GM10266 (cell line): ENCODE measurements at regions not wholly inside any gene's neighbourhood (a gene's known extent, or its start where the extent isn't known, plus 50 kb on each side); places are given as distances from the start of the nearest gene placed in this dataset.

ENCODE experiments used
- DNase-seq: peaks from one replicate; pipeline ENCODE4 v3.0.0; 2012; ENCODE audit errors: extremely low spot score
- TF ChIP-seq, protein P1 (sequence below): IDR thresholded peaks from 2 replicates; pipeline ENCODE4 v1.5.1; 2012; ENCODE audit warnings: mild to moderate bottlenecking, low read depth; ENCODE audit not compliant: control insufficient read depth, insufficient read depth; ENCODE audit errors: missing control alignments

DNA sequence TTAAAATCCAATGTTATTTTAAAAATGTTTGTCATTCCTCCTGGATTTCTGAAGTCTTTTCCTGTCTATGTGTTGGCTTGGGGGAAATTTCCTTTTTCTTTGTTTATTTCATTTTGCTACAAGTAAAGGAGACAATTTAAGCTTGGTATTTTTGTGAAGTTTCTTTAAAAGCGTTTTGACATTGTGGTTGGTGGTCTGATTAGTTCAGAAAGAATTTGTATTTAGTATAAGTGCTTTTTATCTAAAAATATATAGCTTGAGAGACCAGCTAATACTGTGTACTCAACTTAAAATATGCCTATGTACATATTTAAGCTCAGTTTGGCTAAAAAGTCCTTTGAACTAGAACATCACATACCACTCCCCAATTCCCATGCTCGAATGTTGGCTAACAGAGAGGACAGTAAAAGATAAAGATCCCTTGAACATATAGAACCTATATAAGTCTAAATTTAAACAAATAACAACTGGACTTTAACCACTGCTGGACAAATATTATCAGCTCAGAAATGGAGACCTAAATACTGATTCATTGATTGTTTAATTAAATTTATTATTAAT, 237.6 kb downstream of the TLE4 start:
- DNase-seq, result no peak
- TF ChIP-seq, protein P1, sequence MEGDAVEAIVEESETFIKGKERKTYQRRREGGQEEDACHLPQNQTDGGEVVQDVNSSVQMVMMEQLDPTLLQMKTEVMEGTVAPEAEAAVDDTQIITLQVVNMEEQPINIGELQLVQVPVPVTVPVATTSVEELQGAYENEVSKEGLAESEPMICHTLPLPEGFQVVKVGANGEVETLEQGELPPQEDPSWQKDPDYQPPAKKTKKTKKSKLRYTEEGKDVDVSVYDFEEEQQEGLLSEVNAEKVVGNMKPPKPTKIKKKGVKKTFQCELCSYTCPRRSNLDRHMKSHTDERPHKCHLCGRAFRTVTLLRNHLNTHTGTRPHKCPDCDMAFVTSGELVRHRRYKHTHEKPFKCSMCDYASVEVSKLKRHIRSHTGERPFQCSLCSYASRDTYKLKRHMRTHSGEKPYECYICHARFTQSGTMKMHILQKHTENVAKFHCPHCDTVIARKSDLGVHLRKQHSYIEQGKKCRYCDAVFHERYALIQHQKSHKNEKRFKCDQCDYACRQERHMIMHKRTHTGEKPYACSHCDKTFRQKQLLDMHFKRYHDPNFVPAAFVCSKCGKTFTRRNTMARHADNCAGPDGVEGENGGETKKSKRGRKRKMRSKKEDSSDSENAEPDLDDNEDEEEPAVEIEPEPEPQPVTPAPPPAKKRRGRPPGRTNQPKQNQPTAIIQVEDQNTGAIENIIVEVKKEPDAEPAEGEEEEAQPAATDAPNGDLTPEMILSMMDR, result no peak

DNA sequence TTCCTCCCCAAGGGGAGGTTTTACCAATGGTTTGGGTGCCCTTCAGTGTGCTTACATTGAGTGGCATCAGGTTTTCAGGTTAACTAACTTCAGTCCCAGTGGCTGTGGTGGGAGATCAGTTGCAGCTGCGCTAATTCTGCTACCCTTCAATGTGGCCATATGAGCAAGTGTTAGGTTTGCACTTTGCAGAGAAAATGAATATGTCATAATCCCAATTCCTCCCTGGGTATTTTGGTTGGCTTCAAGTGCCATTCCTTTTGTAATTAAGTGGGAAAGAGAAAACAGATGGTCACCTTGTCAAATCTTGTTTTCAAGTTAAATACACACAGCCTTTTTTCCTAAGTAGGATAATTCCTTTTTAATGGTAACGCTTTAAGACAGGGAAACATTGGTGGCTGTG, 236.2 kb downstream of the TLE4 start:
- TF ChIP-seq, protein P1, result no peak
- DNase-seq, result no peak

DNA sequence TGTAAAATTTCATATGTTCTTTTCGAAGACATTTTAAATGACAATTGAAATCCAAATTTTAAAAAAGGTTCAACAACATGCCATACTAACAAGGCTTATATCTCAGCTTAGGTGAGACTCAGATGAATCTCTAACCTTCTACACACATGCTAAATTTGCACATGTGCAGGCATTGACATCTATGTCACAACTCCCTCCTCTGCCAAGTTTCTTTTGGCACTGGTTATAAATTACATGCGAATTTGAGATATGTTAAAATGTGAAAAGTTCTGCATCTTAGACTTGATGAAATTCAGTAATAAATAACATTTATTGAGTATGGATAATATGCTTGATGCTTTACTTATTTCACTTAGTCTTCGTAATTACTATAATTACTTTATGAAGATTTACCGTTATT, 234.3 kb downstream of the TLE4 start:
- TF ChIP-seq, protein P1, result no peak

DNA sequence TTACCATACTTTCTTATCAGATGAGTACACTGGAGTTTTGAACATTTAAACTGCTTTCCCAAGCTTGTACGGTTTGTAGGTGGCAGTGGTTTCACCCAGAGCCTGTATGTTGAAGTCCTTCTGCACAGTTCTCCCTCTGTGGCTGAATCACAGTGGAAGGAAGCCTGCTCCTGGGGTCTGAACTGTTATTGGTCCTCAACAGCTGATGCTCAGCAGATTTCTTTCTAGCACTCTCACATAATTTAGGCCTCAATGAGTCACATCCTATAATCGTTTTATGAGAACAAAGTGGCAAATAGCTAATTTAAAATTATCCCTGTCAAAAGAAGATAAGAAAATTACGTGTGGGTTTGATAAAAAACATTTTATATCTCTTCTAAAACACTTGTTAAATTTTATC, 229.7 kb downstream of the TLE4 start:
- DNase-seq, result no peak
- TF ChIP-seq, protein P1, result no peak

More for the DNA sequence above, 234.3 kb downstream of the TLE4 start:
- no peak for DNase-seq

DNA sequence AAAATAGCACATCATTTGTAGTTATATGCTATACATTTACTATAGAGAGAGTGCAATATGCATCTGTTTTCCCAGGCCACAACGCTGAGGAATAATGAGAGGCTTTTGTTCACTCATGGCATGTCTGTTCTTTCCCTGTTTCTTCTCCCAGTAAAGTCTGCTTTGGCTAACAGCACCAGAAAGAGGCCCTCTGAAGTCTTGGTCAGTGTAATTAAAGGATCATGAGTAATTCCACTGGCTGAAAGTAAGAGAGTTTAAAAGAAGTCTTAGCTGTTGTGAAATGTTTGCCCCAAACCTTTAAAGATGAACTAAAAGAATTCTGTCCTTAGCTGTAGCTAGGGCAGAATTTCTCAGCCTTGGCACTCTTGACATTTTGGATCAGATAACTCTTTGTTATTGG, 228.8 kb downstream of the TLE4 start:
- no peak for DNase-seq
- TF ChIP-seq, protein P1, result no peak

DNA sequence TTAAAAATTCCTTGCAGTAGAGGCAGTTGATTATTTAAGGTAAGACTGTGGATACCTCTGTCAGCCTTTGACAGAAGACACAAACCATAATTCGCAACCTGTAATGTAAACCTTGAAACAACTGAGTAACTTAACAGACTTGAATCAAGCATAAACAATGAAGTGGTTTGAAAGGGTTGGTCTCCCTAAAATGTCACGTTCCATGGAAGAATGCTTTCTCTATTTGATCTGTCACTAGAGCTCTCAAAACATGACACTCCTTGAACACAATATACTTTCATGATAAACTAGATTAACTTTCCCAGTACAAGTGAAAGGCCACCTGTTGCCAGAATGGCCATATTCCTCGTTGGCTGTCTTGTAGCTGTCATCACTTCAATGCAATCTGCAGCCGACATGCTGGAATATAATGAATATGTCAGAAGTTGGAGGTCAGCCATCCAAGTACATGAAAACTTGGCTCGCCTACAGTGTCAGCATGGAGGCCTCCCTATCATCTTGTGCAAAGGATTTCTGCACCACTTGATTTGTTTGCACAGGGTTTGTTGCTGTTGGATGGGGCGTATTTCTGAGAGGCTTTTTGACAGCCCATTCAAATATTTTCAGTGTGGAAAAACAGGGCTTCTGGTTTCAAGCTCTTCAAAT, 228.0 kb downstream of the TLE4 start:
- TF ChIP-seq, protein P1, result no peak
- DNase-seq, result no peak

DNA sequence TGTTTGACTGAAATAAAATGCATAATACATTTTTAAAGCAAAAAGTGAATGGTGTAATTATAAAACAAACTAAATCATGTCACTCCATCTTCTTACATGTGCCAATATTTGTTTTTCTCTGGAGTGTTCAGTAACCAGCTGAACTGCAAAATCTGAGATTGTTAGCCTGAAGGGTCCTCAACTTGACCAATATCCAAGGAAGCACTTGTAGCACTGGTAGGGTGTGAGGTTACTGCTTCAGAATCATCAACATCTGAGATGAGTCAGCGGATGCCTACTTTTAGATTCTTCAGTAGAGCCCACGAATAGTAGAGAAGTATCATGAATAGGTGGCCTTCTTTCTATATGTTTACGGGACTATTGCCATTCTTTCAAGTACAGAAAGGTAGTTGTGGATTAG, 226.7 kb downstream of the TLE4 start:
- TF ChIP-seq, protein P1, result no peak
- DNase-seq, result no peak
